Hepatocyte (in vitro differentiated cells): ENCODE measurements at regions not wholly inside any gene's neighbourhood (a gene's known extent, or its start where the extent isn't known, plus 50 kb on each side); places are given as distances from the start of the nearest gene placed in this dataset.

Experiments
- CTCF ChIP-seq: fragments of 200-600 bp; sonication (generic); IDR thresholded peaks from 2 replicates; pipeline ENCODE4 v1.5.1; 2016; ENCODE audit warnings: antibody characterized with exemption, mild to moderate bottlenecking; ENCODE audit not compliant: poor library complexity
- EZH2 ChIP-seq: fragments of 200-600 bp; sonication (generic); IDR thresholded peaks from 2 replicates; pipeline ENCODE4 v1.6.1; 2016; ENCODE audit warnings: antibody characterized with exemption, mild to moderate bottlenecking, borderline replicate concordance

DNA sequence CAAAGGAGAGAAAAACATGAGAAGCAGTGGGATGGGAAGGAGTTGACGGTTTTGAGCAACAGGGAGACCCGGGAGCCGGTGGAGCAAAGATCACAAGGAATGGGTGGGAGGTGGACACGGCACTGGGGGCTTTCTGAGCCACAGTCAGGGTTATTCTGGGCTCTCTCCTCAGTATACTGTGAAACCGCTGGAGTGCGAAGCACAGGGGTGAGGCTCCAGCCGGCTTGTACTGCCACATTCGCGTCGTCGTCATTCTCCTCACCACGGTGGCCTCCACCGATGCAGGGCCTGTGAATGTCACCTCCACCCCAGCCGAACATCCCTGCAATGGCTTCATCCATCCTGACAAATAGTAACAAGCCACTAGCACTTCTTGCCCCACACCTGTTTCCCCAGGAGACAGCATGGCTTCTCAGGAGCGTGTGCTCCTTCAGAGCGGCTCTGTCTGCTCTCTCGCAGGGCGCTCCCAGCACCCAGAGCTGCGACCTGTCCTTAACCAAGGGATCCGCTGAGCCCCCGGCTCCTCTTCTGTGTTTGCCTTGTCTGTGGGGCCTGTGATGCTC, 1165.3 kb downstream of the TBC1D22A start:
- no peak for TF ChIP-seq EZH2
- no peak for TF ChIP-seq CTCF
